ENCODE measurements at regions not wholly inside any gene's neighbourhood (a gene's known extent, or its start where the extent isn't known, plus 50 kb on each side); places are given as distances from the start of the nearest gene placed in this dataset.

GRCh38 chr7:84700563-84701370 lies 486.1 kb downstream of the SEMA3D start:
- TF ChIP-seq CTCF (IDR thresholded peaks at IDR 0.05; ENCODE audit: low read depth, low read length, missing control alignments): no peak

GRCh38 chr7:84697506-84697905 lies 489.4 kb downstream of the SEMA3D start:
- DNase-seq (ENCODE audit: low read depth): peak; percentile 84
- in situ Hi-C loops (cut with HindIII; ENCODE audit: low sequenced_read_pairs): no loop called here
- H3K4me3 ChIP-seq (ENCODE audit: low read depth, low read length): no peak overlapping the region
- no peak for TF ChIP-seq CTCF (IDR thresholded peaks at IDR 0.05; ENCODE audit: low read depth, low read length, missing control alignments)

More at GRCh38 chr7:84700563-84701370, 486.1 kb downstream of the SEMA3D start:
- DNase-seq (ENCODE audit: low read depth): no peak
- in situ Hi-C loops (cut with HindIII; ENCODE audit: low sequenced_read_pairs): no loop called here
- H3K4me3 ChIP-seq (ENCODE audit: low read depth, low read length): no peak overlapping the region

GRCh38 chr7:84693483-84693882 lies 493.4 kb downstream of the SEMA3D start:
- DNase-seq (ENCODE audit: low read depth): peak; percentile 74
- TF ChIP-seq CTCF (IDR thresholded peaks at IDR 0.05; ENCODE audit: low read depth, low read length, missing control alignments): no peak
- in situ Hi-C loops (cut with HindIII; ENCODE audit: low sequenced_read_pairs): no loop called here
- no peak overlapping the region for H3K4me3 ChIP-seq (ENCODE audit: low read depth, low read length)

- in situ Hi-C loops (cut with HindIII; ENCODE audit: low sequenced_read_pairs): no loop called here
- DNase-seq (ENCODE audit: low read depth): no peak
- TF ChIP-seq CTCF (IDR thresholded peaks at IDR 0.05; ENCODE audit: low read depth, low read length, missing control alignments): no peak
- no peak overlapping the region for H3K4me3 ChIP-seq (ENCODE audit: low read depth, low read length)
Measured at GRCh38 chr7:84688671-84689070, 494.1 kb upstream of the SEMA3A start.

- no peak overlapping the region for H3K4me3 ChIP-seq (ENCODE audit: low read depth, low read length)
- no peak for DNase-seq (ENCODE audit: low read depth)
- in situ Hi-C loops (cut with HindIII; ENCODE audit: low sequenced_read_pairs): no loop called here
- TF ChIP-seq CTCF (IDR thresholded peaks at IDR 0.05; ENCODE audit: low read depth, low read length, missing control alignments): no peak
Measured at GRCh38 chr7:84686373-84686772, 491.8 kb upstream of the SEMA3A start.

GRCh38 chr7:84684836-84685480 lies 490.4 kb upstream of the SEMA3A start:
- TF ChIP-seq CTCF (IDR thresholded peaks at IDR 0.05; ENCODE audit: low read depth, low read length, missing control alignments): no peak

More at GRCh38 chr7:84684836-84685480, 490.4 kb upstream of the SEMA3A start:
- DNase-seq (ENCODE audit: low read depth): no peak
- in situ Hi-C loops (cut with HindIII; ENCODE audit: low sequenced_read_pairs): no loop called here
- H3K4me3 ChIP-seq (ENCODE audit: low read depth, low read length): no peak overlapping the region

Data from astrocyte of the cerebellum (primary cell).